C4-2B (cell line): ENCODE measurements at regions not wholly inside any gene's neighbourhood (a gene's known extent, or its start where the extent isn't known, plus 50 kb on each side); places are given as distances from the start of the nearest gene placed in this dataset.

ENCODE experiments used
- ZFX ChIP-seq: fragments of 450-650 bp; IDR thresholded peaks from 2 replicates; pipeline ENCODE4 v1.6.1; 2017
- TF ChIP-seq, protein P1 (sequence below): fragments of 450-650 bp; conservative IDR thresholded peaks from 2 replicates; pipeline ENCODE4 v1.5.1; 2017; ENCODE audit warnings: mild to moderate bottlenecking

DNA sequence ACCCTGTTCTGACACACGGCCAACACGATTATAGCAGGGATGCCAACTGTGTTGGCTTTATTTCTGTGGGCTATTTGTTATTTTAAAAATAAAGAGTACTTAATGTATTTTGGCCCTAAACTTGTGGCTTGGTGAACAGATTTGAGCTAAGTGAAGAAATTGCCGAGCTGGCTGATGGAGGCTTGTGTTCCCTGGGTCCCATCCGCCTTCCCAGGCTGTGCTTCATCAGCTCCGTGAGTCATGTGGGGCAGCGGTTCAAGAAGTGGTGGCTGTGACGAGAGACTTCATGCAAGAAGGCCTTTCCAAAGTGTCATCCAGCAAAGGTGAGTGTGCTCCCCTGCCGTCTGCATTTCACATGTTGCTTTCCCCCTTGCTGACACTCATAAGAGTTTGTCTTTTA lies 73.6 kb upstream of the NCK2 start:
- TF ChIP-seq, protein P1, sequence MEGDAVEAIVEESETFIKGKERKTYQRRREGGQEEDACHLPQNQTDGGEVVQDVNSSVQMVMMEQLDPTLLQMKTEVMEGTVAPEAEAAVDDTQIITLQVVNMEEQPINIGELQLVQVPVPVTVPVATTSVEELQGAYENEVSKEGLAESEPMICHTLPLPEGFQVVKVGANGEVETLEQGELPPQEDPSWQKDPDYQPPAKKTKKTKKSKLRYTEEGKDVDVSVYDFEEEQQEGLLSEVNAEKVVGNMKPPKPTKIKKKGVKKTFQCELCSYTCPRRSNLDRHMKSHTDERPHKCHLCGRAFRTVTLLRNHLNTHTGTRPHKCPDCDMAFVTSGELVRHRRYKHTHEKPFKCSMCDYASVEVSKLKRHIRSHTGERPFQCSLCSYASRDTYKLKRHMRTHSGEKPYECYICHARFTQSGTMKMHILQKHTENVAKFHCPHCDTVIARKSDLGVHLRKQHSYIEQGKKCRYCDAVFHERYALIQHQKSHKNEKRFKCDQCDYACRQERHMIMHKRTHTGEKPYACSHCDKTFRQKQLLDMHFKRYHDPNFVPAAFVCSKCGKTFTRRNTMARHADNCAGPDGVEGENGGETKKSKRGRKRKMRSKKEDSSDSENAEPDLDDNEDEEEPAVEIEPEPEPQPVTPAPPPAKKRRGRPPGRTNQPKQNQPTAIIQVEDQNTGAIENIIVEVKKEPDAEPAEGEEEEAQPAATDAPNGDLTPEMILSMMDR: no peak
- TF ChIP-seq ZFX: no peak
